ENCODE measurements at regions not wholly inside any gene's neighbourhood (a gene's known extent, or its start where the extent isn't known, plus 50 kb on each side); places are given as distances from the start of the nearest gene placed in this dataset.
"Not testable (repeated sequence)": the region's sequence is repeated elsewhere in the genome, so short reads cannot be mapped to it uniquely, and the experiment has no call there.

GRCh38 chr7:113610572-113610971, 308.2 kb downstream of the PPP1R3A start:
- H3K9me3 ChIP-seq (ENCODE audit: control insufficient read depth, low read depth, low read length): no peaks in the 10 kb centered on the region
- no peak overlapping the region for H3K27ac ChIP-seq (ENCODE audit: low read length)
- no peak for DNase-seq
- no peaks in the 10 kb centered on the region for H3K36me3 ChIP-seq (ENCODE audit: control insufficient read depth, insufficient read depth, low read length)
- H3K4me3 ChIP-seq (ENCODE audit: low read length): no peak overlapping the region
- no peaks in the 10 kb centered on the region for H3K27me3 ChIP-seq (ENCODE audit: control insufficient read depth, insufficient read depth, low read length)
- WGBS (ENCODE audit: insufficient coverage, low lambda C conversion rate): no CpG with 5 or more reads among the region's 2 CpGs
- no peaks in the 10 kb centered on the region for H3K4me1 ChIP-seq (ENCODE audit: control insufficient read depth, insufficient read depth, low read length)

DNA sequence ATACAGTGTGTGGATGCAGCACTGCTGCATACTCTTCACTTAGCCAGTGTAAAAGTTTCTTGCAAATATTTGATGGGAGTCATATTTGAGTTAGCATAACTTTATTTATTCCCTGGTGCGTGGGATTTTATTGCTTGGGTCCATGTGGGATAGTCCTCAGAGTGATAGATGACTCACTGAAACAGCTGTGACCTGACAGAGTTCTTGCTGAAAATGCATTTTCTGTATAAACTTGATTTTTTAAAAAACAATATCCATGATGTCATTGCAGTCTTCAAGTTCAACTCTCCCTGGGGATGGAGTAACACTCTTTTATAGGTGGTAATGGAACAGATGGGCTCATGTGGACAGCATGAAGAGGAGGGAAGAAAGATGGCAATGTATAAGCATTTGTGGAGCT, 310.0 kb downstream of the PPP1R3A start:
- no peaks in the 10 kb centered on the region for H3K27me3 ChIP-seq (ENCODE audit: control insufficient read depth, insufficient read depth, low read length)
- no peaks in the 10 kb centered on the region for H3K4me1 ChIP-seq (ENCODE audit: control insufficient read depth, insufficient read depth, low read length)
- H3K4me3 ChIP-seq (ENCODE audit: low read length): no peak overlapping the region
- no peaks in the 10 kb centered on the region for H3K36me3 ChIP-seq (ENCODE audit: control insufficient read depth, insufficient read depth, low read length)
- H3K27ac ChIP-seq (ENCODE audit: low read length): no peak overlapping the region
- no peaks in the 10 kb centered on the region for H3K9me3 ChIP-seq (ENCODE audit: control insufficient read depth, low read depth, low read length)
- DNase-seq: no peak
- no CpG with 5 or more reads among the region's 1 CpG for WGBS (ENCODE audit: insufficient coverage, low lambda C conversion rate)

- Histone ChIP-seq H3K9me3 (ENCODE audit: control insufficient read depth, low read depth, low read length) (no peaks in the 10 kb centered on the region), H3K4me3 (ENCODE audit: low read length) (no peak overlapping the region), H3K36me3 (ENCODE audit: control insufficient read depth, insufficient read depth, low read length) (no peaks in the 10 kb centered on the region), H3K4me1 (ENCODE audit: control insufficient read depth, insufficient read depth, low read length) (no peaks in the 10 kb centered on the region), H3K27ac (ENCODE audit: low read length) (no peak overlapping the region), H3K27me3 (ENCODE audit: control insufficient read depth, insufficient read depth, low read length) (no peaks in the 10 kb centered on the region)
- WGBS (ENCODE audit: insufficient coverage, low lambda C conversion rate): 100% methylated on average over 2 of the region's 3 CpGs
- DNase-seq: no peak
Measured at GRCh38 chr7:113606325-113606724, 312.5 kb downstream of the PPP1R3A start.

GRCh38 chr7:113600428-113600827, 318.4 kb downstream of the PPP1R3A start:
- not testable (repeated sequence) for H3K4me1 ChIP-seq (ENCODE audit: control insufficient read depth, insufficient read depth, low read length); H3K9me3 ChIP-seq (ENCODE audit: control insufficient read depth, low read depth, low read length); H3K36me3 ChIP-seq (ENCODE audit: control insufficient read depth, insufficient read depth, low read length); H3K27ac ChIP-seq (ENCODE audit: low read length); H3K4me3 ChIP-seq (ENCODE audit: low read length); H3K27me3 ChIP-seq (ENCODE audit: control insufficient read depth, insufficient read depth, low read length); DNase-seq
- no CpG with 5 or more reads among the region's 2 CpGs for WGBS (ENCODE audit: insufficient coverage, low lambda C conversion rate)

GRCh38 chr7:113593455-113593854, 325.4 kb downstream of the PPP1R3A start:
- H3K4me3 ChIP-seq (ENCODE audit: low read length); H3K4me1 ChIP-seq (ENCODE audit: control insufficient read depth, insufficient read depth, low read length); H3K27me3 ChIP-seq (ENCODE audit: control insufficient read depth, insufficient read depth, low read length); H3K36me3 ChIP-seq (ENCODE audit: control insufficient read depth, insufficient read depth, low read length); H3K27ac ChIP-seq (ENCODE audit: low read length); H3K9me3 ChIP-seq (ENCODE audit: control insufficient read depth, low read depth, low read length): not testable (repeated sequence)
- WGBS (ENCODE audit: insufficient coverage, low lambda C conversion rate): no CpG with 5 or more reads among the region's 30 CpGs
- DNase-seq: peak in 1 of 2 donors; percentile 1

DNA sequence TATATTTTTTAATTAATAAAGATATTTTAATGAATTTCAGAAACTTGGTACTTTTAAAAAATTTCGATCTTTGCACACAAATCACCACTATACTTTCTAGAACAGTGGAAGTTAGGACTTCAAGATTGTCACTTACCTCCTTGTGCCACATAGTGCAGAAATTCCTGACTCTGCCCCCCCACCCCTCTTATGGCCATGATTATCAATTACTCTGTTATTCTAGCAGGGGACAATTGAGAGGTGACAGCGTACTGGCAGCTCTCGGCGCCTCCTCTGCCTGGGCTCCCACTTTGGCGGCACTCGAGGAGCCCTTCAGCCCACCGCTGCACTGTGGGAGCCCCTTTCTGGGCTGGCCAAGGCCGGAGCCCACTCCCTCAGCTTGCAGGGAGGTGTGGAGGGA, 325.9 kb downstream of the PPP1R3A start:
- not testable (repeated sequence) for H3K4me1 ChIP-seq (ENCODE audit: control insufficient read depth, insufficient read depth, low read length); H3K27me3 ChIP-seq (ENCODE audit: control insufficient read depth, insufficient read depth, low read length); H3K27ac ChIP-seq (ENCODE audit: low read length); DNase-seq; H3K9me3 ChIP-seq (ENCODE audit: control insufficient read depth, low read depth, low read length); H3K36me3 ChIP-seq (ENCODE audit: control insufficient read depth, insufficient read depth, low read length); H3K4me3 ChIP-seq (ENCODE audit: low read length)
- no CpG with 5 or more reads among the region's 8 CpGs for WGBS (ENCODE audit: insufficient coverage, low lambda C conversion rate)

DNA sequence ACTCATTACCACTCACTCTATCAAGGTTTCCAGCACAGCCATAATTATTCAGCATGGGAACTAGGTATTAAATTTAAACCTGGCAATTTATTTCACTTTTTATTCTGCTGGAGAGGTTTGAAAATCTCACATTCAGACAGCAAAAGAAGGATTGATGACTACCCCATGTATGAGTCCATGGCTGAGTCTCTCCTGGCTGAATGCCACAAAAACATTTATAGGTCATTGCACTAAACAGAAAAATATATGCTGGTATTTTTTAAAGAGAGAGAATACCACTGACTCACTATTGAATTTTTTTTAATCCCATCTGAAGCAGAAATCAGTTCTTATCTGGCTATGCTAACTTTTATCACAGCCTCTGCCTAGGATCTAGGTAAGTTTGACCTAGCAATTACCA, 336.3 kb downstream of the PPP1R3A start:
- no peak for DNase-seq
- Histone ChIP-seq H3K4me3 (ENCODE audit: low read length) (no peak overlapping the region), H3K27ac (ENCODE audit: low read length) (no peak overlapping the region), H3K27me3 (ENCODE audit: control insufficient read depth, insufficient read depth, low read length) (no peaks in the 10 kb centered on the region), H3K36me3 (ENCODE audit: control insufficient read depth, insufficient read depth, low read length) (no peaks in the 10 kb centered on the region), H3K9me3 (ENCODE audit: control insufficient read depth, low read depth, low read length) (no peaks in the 10 kb centered on the region), H3K4me1 (ENCODE audit: control insufficient read depth, insufficient read depth, low read length) (no peaks in the 10 kb centered on the region)

DNA sequence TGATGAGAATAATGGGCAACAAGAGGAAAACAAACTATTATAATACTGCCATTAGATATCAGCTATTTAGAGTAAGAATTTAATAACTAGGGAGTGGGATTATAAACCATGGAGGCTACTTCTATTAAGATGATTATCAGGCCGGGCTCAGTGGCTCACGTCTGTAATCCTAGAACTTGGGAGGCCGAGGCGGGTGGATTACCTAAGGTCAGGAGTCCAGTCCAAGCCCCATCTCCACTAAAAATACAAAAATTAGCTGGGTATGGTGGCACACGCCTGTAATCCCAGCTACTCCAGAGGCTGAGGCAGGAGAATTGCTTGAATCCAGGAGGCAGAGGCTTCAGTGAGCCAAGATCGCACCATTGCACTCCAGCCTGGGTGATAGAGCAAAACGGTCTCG, 355.6 kb downstream of the PPP1R3A start:
- H3K36me3 ChIP-seq (ENCODE audit: control insufficient read depth, insufficient read depth, low read length); DNase-seq; H3K27me3 ChIP-seq (ENCODE audit: control insufficient read depth, insufficient read depth, low read length); H3K4me3 ChIP-seq (ENCODE audit: low read length); H3K27ac ChIP-seq (ENCODE audit: low read length); H3K9me3 ChIP-seq (ENCODE audit: control insufficient read depth, low read depth, low read length); H3K4me1 ChIP-seq (ENCODE audit: control insufficient read depth, insufficient read depth, low read length): not testable (repeated sequence)
- no CpG with 5 or more reads among the region's 8 CpGs for WGBS (ENCODE audit: insufficient coverage, low lambda C conversion rate)

- H3K4me1 ChIP-seq (ENCODE audit: control insufficient read depth, insufficient read depth, low read length): no peaks in the 10 kb centered on the region
- H3K9me3 ChIP-seq (ENCODE audit: control insufficient read depth, low read depth, low read length): no peaks in the 10 kb centered on the region
- DNase-seq: no peak
- WGBS (ENCODE audit: insufficient coverage, low lambda C conversion rate): no CpG with 5 or more reads among the region's 1 CpG
- H3K4me3 ChIP-seq (ENCODE audit: low read length): no peak overlapping the region
- H3K36me3 ChIP-seq (ENCODE audit: control insufficient read depth, insufficient read depth, low read length): no peaks in the 10 kb centered on the region
- H3K27me3 ChIP-seq (ENCODE audit: control insufficient read depth, insufficient read depth, low read length): no peaks in the 10 kb centered on the region
- no peak overlapping the region for H3K27ac ChIP-seq (ENCODE audit: low read length)
Measured at GRCh38 chr7:113562801-113563200, 356.0 kb downstream of the PPP1R3A start.

GRCh38 chr7:113562242-113562641, 356.6 kb downstream of the PPP1R3A start:
- H3K27ac ChIP-seq (ENCODE audit: low read length): no peak overlapping the region
- no peak overlapping the region for H3K4me3 ChIP-seq (ENCODE audit: low read length)
- H3K27me3 ChIP-seq (ENCODE audit: control insufficient read depth, insufficient read depth, low read length): no peaks in the 10 kb centered on the region
- H3K9me3 ChIP-seq (ENCODE audit: control insufficient read depth, low read depth, low read length): no peaks in the 10 kb centered on the region
- no peaks in the 10 kb centered on the region for H3K36me3 ChIP-seq (ENCODE audit: control insufficient read depth, insufficient read depth, low read length)
- no peak for DNase-seq
- H3K4me1 ChIP-seq (ENCODE audit: control insufficient read depth, insufficient read depth, low read length): no peaks in the 10 kb centered on the region

DNA sequence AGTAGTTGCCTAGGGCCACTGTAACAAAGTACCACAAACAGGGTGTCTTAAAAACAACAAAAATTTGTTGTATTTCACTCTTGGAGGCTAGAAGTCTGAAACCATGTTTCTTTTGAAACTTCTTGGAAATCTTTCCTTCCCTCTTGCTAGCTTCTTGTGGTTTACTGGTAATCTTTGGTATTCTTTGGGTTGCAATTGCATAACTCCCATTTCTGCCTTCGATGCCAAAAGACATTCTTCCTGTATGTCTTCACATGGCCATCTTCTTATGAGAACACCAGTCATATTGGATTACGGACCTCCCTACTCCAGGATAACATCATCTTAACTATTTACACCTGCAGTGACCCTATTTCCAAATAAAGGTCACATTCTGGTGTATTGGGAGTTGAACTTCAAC, 357.4 kb downstream of the PPP1R3A start:
- Histone ChIP-seq H3K9me3 (ENCODE audit: control insufficient read depth, low read depth, low read length) (no peaks in the 10 kb centered on the region), H3K4me3 (ENCODE audit: low read length) (no peak overlapping the region), H3K36me3 (ENCODE audit: control insufficient read depth, insufficient read depth, low read length) (no peaks in the 10 kb centered on the region), H3K27ac (ENCODE audit: low read length) (no peak overlapping the region), H3K4me1 (ENCODE audit: control insufficient read depth, insufficient read depth, low read length) (no peaks in the 10 kb centered on the region), H3K27me3 (ENCODE audit: control insufficient read depth, insufficient read depth, low read length) (no peaks in the 10 kb centered on the region)
- WGBS (ENCODE audit: insufficient coverage, low lambda C conversion rate): no CpG with 5 or more reads among the region's 2 CpGs
- DNase-seq: no peak
